ENCODE measurements at regions not wholly inside any gene's neighbourhood (a gene's known extent, or its start where the extent isn't known, plus 50 kb on each side); places are given as distances from the start of the nearest gene placed in this dataset.

- DNase-seq (ENCODE audit: low read depth in 2 of 2): no peak
Observed at GRCh38 chr3:150268426-150269391, 139.4 kb upstream of the TSC22D2 start.

GRCh38 chr3:150267288-150267687 is 140.8 kb upstream of the TSC22D2 start:
- no peak for DNase-seq (ENCODE audit: low read depth in 2 of 2)

DNA sequence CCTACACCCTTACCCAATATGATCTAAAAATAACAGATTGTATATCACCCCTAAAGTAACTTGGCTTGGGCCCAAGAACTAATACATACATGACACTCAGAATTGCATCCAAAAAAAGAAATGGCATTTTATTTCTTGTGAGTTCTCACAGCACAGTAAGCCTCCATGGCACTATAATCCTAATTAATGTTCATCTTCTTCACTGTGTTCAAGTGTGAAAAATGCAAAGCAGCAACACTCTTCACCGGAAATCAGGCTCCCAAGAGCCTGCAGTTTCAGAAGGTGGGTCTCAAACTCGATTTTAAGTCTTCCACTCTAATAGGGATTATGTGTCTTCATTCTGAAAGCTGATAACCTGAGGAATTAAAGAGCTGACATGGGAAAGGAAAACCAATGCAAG is 142.8 kb upstream of the TSC22D2 start:
- DNase-seq (ENCODE audit: low read depth in 2 of 2): no peak

- no peak for DNase-seq (ENCODE audit: low read depth in 2 of 2)
Observed at GRCh38 chr3:150264561-150265279, 143.4 kb upstream of the TSC22D2 start.

DNA sequence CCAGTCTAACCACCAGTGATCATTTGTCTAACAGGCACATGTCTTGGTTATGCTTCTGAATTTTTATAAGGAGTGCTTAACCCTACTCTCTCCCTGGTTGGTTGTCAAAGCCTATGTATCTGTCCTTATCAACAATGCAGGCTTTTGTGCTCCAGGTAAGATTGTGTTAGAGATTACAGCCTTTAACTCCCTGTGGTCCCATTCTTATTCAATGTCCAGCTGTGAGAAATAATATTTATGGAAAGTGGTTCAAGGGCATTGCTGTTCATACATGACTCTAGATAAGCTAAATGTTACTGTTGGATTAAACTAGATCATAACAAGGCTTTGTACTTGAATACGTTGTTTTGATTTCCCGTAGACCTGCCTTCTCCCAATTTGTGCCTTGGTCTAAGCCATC is 146.1 kb upstream of the TSC22D2 start:
- DNase-seq (ENCODE audit: low read depth in 2 of 2): no peak

DNA sequence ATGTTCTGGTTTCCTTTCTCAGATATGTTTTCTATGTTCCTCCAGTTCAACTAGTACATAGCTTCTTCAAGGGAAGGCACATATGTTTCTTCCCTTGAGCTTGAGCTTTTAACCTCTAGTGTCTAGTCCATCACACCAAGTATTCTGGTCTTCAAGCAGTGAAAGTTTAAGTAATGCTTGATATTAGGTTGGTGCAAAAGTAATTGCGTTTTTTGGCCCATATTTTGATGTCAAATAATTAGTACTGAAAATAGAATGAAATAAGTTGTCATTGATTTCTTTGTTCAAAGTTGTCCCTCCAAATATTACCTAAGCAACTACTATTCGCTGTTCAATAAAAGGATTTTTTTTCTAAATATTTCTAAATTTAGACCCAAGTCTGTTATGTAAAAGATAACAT is 146.7 kb upstream of the TSC22D2 start:
- DNase-seq (ENCODE audit: low read depth in 2 of 2): no peak

- no peak for DNase-seq (ENCODE audit: low read depth in 2 of 2)
Observed at GRCh38 chr3:150260398-150260710, 147.7 kb upstream of the TSC22D2 start.

GRCh38 chr3:150259526-150260397 is 148.3 kb upstream of the TSC22D2 start:
- DNase-seq (ENCODE audit: low read depth in 2 of 2): no peak

DNA sequence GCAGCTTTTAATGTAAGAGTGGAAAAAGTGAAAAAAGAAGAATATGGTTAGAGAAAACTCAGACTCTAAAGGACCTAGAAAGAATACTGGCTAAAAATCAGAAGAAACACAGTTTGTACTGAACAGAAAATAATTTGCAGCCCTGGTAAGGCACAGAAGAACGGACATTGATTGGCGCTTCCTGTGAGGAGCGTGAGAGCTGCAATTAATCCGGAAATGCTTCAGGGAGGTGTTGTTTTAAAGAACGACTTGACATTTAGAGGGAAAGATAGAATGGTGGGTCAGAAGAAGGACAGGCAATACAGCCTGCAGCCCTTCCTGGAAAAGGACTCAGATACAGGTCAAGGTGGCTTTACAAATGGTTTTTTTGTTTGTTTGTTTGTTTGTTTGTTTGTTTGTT is 151.3 kb upstream of the TSC22D2 start:
- no peak for DNase-seq (ENCODE audit: low read depth in 2 of 2)

DNA sequence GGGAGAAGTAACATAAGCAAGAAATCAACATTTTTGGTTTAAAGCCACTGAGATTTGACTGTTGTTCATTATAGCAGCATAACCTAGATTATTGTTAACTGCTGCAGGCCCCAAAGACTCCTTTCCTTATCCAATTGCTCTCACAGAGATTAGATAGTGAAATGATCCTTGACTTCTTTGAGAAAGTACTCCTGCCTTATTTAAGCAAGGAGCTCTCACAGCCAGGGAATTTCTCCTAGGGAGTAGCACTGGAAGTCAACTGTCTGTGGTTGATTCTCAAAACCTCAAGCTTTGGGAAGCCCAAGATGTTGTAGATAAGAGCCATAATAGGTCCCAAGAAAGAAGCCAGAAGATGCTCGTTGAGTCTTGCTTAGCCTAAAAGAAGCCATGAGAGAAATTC is 151.8 kb upstream of the TSC22D2 start:
- no peak for DNase-seq (ENCODE audit: low read depth in 2 of 2)

DNA sequence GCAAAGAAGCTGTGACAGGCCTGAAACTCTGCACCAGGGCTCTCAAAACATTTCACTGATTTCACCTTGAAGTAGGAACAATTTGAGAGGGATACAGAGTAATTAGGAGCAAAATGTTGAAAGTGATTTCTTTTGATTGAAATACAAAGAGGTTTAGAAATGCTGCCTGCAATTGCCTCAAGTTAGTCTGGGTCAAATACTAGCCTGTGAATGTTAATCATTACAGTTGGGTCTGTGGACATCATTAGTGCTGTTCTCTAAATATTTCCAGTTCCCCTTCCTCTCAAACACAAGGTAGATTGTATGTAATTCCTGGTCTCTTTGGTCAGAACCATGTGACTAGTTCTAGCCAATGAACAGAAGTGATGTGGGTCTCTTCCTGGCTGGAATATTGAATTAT is 152.3 kb upstream of the TSC22D2 start:
- no peak for DNase-seq (ENCODE audit: low read depth in 2 of 2)

DNA sequence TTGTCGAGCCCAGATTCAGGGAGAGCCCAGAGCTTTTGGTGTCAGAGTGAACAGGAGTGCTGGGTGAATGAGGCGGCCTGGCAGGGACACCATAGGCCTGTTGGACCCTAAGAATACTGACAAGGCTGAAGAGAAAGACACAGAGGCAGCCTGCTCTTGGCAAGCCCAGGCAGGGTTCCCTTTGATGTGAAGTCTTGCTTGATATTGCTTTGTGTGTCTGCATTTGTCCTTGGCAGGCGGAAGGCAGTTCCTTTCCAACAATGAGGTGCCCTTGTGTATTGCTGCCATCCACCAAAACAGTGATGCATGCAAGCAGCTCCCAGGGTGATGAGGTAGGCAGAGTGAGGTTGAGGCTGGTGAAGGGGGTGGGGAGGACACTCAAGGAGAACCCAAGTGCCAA is 152.7 kb upstream of the TSC22D2 start:
- no peak for DNase-seq (ENCODE audit: low read depth in 2 of 2)

DNA sequence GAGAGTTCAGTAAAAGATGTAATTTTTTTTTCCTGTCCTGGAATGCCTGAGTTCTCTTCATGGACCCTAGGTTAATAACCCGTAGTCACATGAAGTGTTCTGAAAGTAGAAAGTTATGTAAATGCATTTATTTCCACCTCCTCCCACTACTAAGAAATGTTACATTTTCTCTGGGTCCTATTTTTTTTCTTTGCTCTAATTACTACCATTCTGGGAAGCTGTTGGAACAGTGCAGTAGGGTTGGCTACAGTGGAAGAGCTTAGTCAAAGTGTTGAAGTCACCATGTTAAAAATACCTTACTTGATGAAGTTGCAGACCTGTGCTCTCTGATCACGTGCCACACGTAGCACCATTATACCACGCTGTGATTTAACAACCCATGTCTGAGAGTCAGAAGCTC is 153.8 kb upstream of the TSC22D2 start:
- no peak for DNase-seq (ENCODE audit: low read depth in 2 of 2)

- DNase-seq (ENCODE audit: low read depth in 2 of 2): no peak
Observed at GRCh38 chr3:150253622-150254021, 154.5 kb upstream of the TSC22D2 start.

DNA sequence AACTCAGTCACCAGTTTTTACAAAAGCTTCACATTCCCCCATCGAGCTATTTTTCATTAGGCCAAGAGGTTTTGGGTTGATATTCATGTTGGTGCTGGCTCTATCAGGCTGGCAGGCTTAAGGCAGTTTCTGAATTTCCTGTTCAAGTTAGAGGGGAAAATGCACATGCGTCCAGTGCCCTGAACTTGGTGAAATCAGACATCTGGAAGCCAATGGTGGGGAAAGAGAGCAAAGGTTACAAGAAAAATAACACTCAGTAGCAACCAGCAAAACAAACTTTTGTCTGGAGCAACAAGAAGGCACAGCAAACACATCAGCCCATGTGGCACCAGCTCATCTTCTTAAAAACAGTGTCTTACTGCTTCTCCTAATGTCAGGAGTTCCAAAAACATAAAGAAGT is 155.6 kb upstream of the TSC22D2 start:
- DNase-seq (ENCODE audit: low read depth in 2 of 2): no peak

DNA sequence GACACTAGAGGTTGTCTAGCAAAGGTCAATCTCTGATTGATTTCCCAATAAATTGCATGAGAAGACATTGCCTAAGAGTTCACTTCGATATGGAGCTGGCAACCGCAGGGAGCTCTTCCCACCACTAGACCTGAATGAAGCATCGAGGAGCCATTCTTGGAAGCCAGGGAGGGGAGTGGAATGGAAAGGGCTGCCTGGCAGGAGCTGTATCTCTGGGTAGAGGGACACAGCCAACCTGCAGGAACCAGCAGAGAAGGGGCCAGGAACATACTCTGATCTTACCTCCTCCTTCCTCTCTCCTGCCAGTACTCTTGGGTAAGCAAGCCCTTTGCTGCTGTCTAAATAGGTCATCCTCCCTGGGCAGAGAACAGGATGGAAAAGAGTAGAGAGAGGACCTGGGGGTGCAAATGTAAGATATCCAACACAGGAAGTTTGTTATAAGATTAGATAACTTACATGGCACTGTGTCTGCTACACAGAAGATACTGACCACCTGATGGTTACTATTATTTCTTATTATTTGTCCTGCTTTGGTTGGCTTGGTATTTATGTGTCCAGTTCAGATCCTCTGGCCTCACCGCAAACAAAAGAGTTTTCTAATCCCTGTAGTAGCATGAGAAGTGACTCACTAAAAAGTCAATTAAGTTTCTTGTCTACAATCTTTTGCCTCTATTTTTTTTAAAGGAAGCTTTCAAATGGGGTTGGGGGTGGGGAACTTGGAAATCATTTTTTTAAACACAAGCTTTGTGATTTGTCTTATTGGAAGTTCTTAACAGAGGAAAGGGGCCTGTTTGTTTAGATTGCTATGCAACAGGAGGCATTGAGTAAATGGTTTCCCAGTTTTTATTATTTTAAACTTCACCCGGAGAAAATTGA is 156.7 kb upstream of the TSC22D2 start:
- no peak for DNase-seq (ENCODE audit: low read depth in 2 of 2)

GRCh38 chr3:150249779-150250470 is 158.2 kb upstream of the TSC22D2 start:
- no peak for DNase-seq (ENCODE audit: low read depth in 2 of 2)

DNA sequence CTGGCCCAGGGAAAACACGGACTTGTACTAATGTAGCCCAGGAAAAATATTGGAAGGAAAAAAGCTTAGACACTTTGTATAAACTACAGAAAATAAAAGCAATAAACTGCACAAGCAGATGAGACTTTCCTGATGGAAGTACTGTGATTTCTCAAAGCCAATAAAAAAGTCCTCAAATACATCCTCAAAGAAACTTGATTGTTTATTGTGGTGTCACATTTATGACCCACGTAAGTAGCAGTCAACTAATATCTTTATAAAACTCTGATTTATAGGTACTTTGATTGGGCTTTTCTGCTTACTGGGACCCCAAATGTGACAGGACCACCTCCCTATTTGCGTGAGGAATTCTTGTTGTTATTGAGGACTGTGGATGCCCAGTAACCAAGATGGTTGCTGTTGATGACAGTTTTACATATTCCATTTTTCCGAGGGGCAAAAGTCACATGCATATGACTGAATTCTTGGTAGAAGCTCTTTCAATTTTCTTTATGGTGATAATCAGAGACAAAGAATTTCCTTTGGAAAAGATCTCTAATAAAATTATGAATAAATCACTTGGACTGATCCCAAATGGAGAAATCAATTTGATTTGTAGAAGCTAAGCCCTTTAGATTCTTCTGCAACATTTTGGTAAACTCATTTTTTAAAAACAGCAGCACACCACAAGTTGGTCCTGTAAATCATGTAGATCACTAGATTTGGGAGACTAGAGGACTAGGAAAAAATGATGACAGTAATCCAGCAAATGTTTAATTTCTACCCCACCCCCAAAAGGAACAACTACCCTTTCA is 159.0 kb upstream of the TSC22D2 start:
- DNase-seq (ENCODE audit: low read depth in 2 of 2): no peak

DNA sequence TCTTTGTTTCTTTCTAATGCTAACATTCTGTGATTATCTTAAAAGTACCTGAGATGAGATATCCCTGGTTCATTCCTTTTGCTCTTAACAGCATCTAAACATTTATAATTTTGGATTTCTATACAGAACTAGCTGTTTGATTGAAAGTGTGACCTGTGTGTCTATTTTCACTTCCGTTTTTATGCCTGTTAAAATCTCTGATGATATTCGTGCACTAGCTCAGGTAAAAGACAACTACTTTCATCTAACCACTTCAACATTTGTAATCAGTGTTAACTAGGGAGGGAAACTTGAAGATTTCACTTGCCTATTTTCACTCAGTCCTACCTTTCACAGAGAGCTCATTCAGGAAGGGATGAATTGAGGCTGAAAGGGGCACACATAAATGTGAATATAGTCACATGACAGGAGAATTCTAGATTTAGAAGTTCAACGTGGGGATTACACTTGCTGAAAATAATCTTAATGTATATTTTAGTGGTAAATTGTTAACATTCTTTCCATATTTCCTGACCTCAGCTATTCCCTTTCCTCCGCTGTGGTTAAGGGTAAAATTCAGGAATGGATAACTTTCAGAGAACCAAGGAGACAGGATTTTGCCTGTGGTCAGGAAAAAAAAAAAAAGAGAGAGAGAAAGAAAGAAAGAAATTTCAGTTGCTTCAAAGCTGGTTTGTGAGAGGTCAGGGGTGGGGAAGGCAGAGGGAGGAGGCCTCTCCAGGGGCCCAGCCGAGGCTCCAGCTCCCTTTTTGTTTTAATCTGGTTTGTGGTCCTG is 159.8 kb upstream of the TSC22D2 start:
- no peak for DNase-seq (ENCODE audit: low read depth in 2 of 2)

Measured in stimulated activated CD8-positive, alpha-beta memory T cell treated with anti-CD3 and anti-CD28 coated beads, Interleukin-15, amount 100 ng/mL, for 48 hours (primary cell).